SJSA1 (cell line): ENCODE measurements at regions not wholly inside any gene's neighbourhood (a gene's known extent, or its start where the extent isn't known, plus 50 kb on each side); places are given as distances from the start of the nearest gene placed in this dataset.
A peak's percentile ranks its signal among the peaks of the same experiment; 100 is the strongest.

Source experiments
- DNase-seq, 2 experiments: peaks; one replicate each; pipeline ENCODE4 v3.0.0-alpha.2; 2015 to 2020; ENCODE audit warnings: low spot score in 2 of 2, low read depth in 1 of 2
- H3K27ac ChIP-seq: fragments of 250-450 bp; sonication (Bioruptor Pico); 2 replicates; pipeline ENCODE4 v1.5.1; 2020; ENCODE audit warnings: mild to moderate bottlenecking, moderate library complexity
- H3K27me3 ChIP-seq: fragments of 250-450 bp; sonication (Bioruptor Pico); replicated peaks from 2 replicates; pipeline ENCODE4 v1.5.1; 2020; ENCODE audit warnings: mild to moderate bottlenecking, moderate library complexity
- H3K36me3 ChIP-seq: fragments of 250-450 bp; sonication (Bioruptor Pico); 2 replicates; pipeline ENCODE4 v1.5.1; 2020; ENCODE audit warnings: mild to moderate bottlenecking
- H3K4me1 ChIP-seq: fragments of 250-450 bp; sonication (Bioruptor Pico); replicated peaks from 2 replicates; pipeline ENCODE4 v1.6.1; 2021; ENCODE audit warnings: mild to moderate bottlenecking
- H3K4me3 ChIP-seq: fragments of 250-450 bp; sonication (Bioruptor Pico); 2 replicates; pipeline ENCODE4 v1.5.1; 2020; ENCODE audit warnings: mild to moderate bottlenecking
- H3K9me3 ChIP-seq: fragments of 250-450 bp; sonication (Bioruptor Pico); replicated peaks from 2 replicates; pipeline ENCODE4 v1.5.1; 2020; ENCODE audit warnings: mild to moderate bottlenecking

GRCh38 chr22:27627901-27628300, 173.7 kb downstream of the MN1 start:
- Histone ChIP-seq H3K4me1 (peaks cover 10% of the 10 kb centered on the region), H3K4me3 (no peak overlapping the region), H3K27me3 (no peaks in the 10 kb centered on the region), H3K36me3 (no peaks in the 10 kb centered on the region), H3K9me3 (0 out of 2 replicates have a peak, but pooled peaks cover 3% of the 10 kb centered on the region), H3K27ac (no peak overlapping the region)
- DNase-seq = no peak

GRCh38 chr22:27628341-27628740, 173.2 kb downstream of the MN1 start:
- Histone ChIP-seq H3K27ac (no peak overlapping the region), H3K9me3 (0 out of 2 replicates have a peak, but pooled peaks cover 3% of the 10 kb centered on the region), H3K27me3 (no peaks in the 10 kb centered on the region), H3K36me3 (no peaks in the 10 kb centered on the region), H3K4me3 (no peak overlapping the region), H3K4me1 (peaks cover 10% of the 10 kb centered on the region)
- DNase-seq = peak; percentile 66 to 72

- H3K27ac ChIP-seq = no peak overlapping the region
- no peak for DNase-seq
- H3K36me3 ChIP-seq = no peaks in the 10 kb centered on the region
- H3K27me3 ChIP-seq = no peaks in the 10 kb centered on the region
- H3K4me1 ChIP-seq = peaks cover 10% of the 10 kb centered on the region
- 0 out of 2 replicates have a peak, but pooled peaks cover 3% of the 10 kb centered on the region for H3K9me3 ChIP-seq
- no peak overlapping the region for H3K4me3 ChIP-seq
Measured at GRCh38 chr22:27628891-27629631, 172.5 kb downstream of the MN1 start.

GRCh38 chr22:27629908-27630673, 171.5 kb downstream of the MN1 start:
- Histone ChIP-seq H3K4me3 (no peak overlapping the region), H3K27me3 (no peaks in the 10 kb centered on the region), H3K27ac (no peak overlapping the region), H3K9me3 (0 out of 2 replicates have a peak, but pooled peaks cover 3% of the 10 kb centered on the region), H3K4me1 (peaks cover 10% of the 10 kb centered on the region), H3K36me3 (no peaks in the 10 kb centered on the region)
- DNase-seq = no peak

GRCh38 chr22:27630754-27631153, 170.8 kb downstream of the MN1 start:
- Histone ChIP-seq H3K9me3 (0 out of 2 replicates have a peak, but pooled peaks cover 3% of the 10 kb centered on the region), H3K27ac (no peak overlapping the region), H3K27me3 (no peaks in the 10 kb centered on the region), H3K4me1 (peaks cover 10% of the 10 kb centered on the region), H3K36me3 (no peaks in the 10 kb centered on the region), H3K4me3 (no peak overlapping the region)
- DNase-seq = no peak

- no peak overlapping the region for H3K4me3 ChIP-seq
- peaks cover 10% of the 10 kb centered on the region for H3K4me1 ChIP-seq
- no peak for DNase-seq
- no peak overlapping the region for H3K27ac ChIP-seq
- H3K9me3 ChIP-seq = 0 out of 2 replicates have a peak, but pooled peaks cover 3% of the 10 kb centered on the region
- H3K27me3 ChIP-seq = no peaks in the 10 kb centered on the region
- no peaks in the 10 kb centered on the region for H3K36me3 ChIP-seq
Measured at GRCh38 chr22:27631641-27632040, 169.9 kb downstream of the MN1 start.

GRCh38 chr22:27632451-27633295, 168.9 kb downstream of the MN1 start:
- H3K4me3 ChIP-seq = no peak overlapping the region
- H3K27me3 ChIP-seq = no peaks in the 10 kb centered on the region

GRCh38 chr22:27633296-27633871, 168.2 kb downstream of the MN1 start:
- no peak for DNase-seq
- no peaks in the 10 kb centered on the region for H3K9me3 ChIP-seq
- H3K4me3 ChIP-seq = no peak overlapping the region
- peaks cover 4% of the 10 kb centered on the region for H3K4me1 ChIP-seq
- no peaks in the 10 kb centered on the region for H3K27me3 ChIP-seq
- H3K27ac ChIP-seq = no peak overlapping the region
- H3K36me3 ChIP-seq = no peaks in the 10 kb centered on the region

More at GRCh38 chr22:27632451-27633295, 168.9 kb downstream of the MN1 start:
- no peak for DNase-seq
- H3K9me3 ChIP-seq = 0 out of 2 replicates have a peak, but pooled peaks cover 3% of the 10 kb centered on the region
- H3K36me3 ChIP-seq = no peaks in the 10 kb centered on the region
- H3K27ac ChIP-seq = no peak overlapping the region
- H3K4me1 ChIP-seq = peaks cover 10% of the 10 kb centered on the region

GRCh38 chr22:27634043-27634740, 167.4 kb downstream of the MN1 start:
- Histone ChIP-seq H3K4me1 (no peaks in the 10 kb centered on the region), H3K27ac (no peak overlapping the region), H3K4me3 (no peak overlapping the region), H3K36me3 (no peaks in the 10 kb centered on the region), H3K27me3 (no peaks in the 10 kb centered on the region), H3K9me3 (no peaks in the 10 kb centered on the region)
- no peak for DNase-seq

GRCh38 chr22:27635435-27635834, 166.1 kb downstream of the MN1 start:
- H3K27ac ChIP-seq = no peak overlapping the region
- H3K27me3 ChIP-seq = no peaks in the 10 kb centered on the region
- H3K4me3 ChIP-seq = no peak overlapping the region
- H3K36me3 ChIP-seq = no peaks in the 10 kb centered on the region
- H3K9me3 ChIP-seq = no peaks in the 10 kb centered on the region
- H3K4me1 ChIP-seq = no peaks in the 10 kb centered on the region
- no peak for DNase-seq

- no peak overlapping the region for H3K4me3 ChIP-seq
Measured at GRCh38 chr22:27635852-27636251, 165.7 kb downstream of the MN1 start.

GRCh38 chr22:27636716-27637508, 164.6 kb downstream of the MN1 start:
- H3K27me3 ChIP-seq = no peaks in the 10 kb centered on the region
- DNase-seq = no peak
- H3K36me3 ChIP-seq = no peaks in the 10 kb centered on the region
- no peaks in the 10 kb centered on the region; the same call in 1 of the 2 replicates for H3K4me1 ChIP-seq
- no peaks in the 10 kb centered on the region for H3K9me3 ChIP-seq
- H3K27ac ChIP-seq = no peak overlapping the region
- H3K4me3 ChIP-seq = no peak overlapping the region

More at GRCh38 chr22:27635852-27636251, 165.7 kb downstream of the MN1 start:
- no peak overlapping the region for H3K27ac ChIP-seq
- no peaks in the 10 kb centered on the region for H3K4me1 ChIP-seq
- DNase-seq = no peak
- no peaks in the 10 kb centered on the region for H3K36me3 ChIP-seq
- H3K9me3 ChIP-seq = no peaks in the 10 kb centered on the region
- H3K27me3 ChIP-seq = no peaks in the 10 kb centered on the region
